AG09319 (cell line): ENCODE measurements at regions not wholly inside any gene's neighbourhood (a gene's known extent, or its start where the extent isn't known, plus 50 kb on each side); places are given as distances from the start of the nearest gene placed in this dataset.

Experiments
- DNase-seq: peaks from one replicate; pipeline ENCODE4 v3.0.0-alpha.2; 2010; ENCODE audit warnings: low read depth; ENCODE audit errors: extremely low read depth
- TF ChIP-seq, protein P1 (sequence below): IDR thresholded peaks from 2 replicates; pipeline ENCODE4 v1.5.1; 2011; ENCODE audit warnings: low read depth, mild to moderate bottlenecking, inconsistent platforms, low read length, moderate library complexity

DNA sequence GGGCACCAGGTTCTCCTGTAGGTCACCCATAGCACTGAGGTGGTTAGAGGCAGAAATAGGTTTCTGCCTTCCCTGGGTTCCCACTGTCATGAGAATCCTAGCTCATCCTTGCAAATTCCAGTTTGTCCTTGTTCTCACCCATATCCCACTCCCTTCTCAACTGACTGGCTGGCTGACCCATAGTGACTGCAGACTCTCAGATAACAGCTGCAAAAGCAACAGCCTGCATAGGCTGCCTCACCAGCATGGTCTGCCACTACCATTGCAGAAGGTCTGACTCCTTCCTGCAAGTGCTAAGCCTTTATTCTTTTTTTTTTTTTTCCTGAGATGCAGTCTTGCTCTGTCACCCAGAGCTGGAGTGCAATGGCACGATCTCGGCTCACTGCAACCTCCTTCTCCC lies 194.0 kb downstream of the SEMA6A start:
- TF ChIP-seq, protein P1, sequence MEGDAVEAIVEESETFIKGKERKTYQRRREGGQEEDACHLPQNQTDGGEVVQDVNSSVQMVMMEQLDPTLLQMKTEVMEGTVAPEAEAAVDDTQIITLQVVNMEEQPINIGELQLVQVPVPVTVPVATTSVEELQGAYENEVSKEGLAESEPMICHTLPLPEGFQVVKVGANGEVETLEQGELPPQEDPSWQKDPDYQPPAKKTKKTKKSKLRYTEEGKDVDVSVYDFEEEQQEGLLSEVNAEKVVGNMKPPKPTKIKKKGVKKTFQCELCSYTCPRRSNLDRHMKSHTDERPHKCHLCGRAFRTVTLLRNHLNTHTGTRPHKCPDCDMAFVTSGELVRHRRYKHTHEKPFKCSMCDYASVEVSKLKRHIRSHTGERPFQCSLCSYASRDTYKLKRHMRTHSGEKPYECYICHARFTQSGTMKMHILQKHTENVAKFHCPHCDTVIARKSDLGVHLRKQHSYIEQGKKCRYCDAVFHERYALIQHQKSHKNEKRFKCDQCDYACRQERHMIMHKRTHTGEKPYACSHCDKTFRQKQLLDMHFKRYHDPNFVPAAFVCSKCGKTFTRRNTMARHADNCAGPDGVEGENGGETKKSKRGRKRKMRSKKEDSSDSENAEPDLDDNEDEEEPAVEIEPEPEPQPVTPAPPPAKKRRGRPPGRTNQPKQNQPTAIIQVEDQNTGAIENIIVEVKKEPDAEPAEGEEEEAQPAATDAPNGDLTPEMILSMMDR, result no peak
- no peak for DNase-seq

DNA sequence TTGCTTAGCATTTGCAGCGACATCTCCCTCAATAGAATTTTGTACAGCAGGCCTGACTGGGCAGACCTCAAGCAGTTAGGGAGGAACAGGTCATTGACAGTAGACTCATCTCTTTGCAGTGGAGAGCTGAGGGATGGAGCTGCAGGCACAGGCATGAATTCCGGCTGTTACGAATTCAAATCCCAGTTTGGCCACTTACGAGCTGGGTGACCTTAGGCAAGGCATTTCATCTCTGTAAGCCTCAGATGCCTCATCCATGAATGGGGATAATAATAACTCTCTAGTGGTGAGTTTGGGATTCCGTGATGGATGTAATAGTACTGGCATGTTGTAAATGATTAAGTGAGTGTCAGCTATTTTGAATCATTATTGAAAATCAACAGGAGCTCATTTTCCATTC lies 195.3 kb downstream of the SEMA6A start:
- TF ChIP-seq, protein P1, result no peak
- DNase-seq, result no peak

DNA sequence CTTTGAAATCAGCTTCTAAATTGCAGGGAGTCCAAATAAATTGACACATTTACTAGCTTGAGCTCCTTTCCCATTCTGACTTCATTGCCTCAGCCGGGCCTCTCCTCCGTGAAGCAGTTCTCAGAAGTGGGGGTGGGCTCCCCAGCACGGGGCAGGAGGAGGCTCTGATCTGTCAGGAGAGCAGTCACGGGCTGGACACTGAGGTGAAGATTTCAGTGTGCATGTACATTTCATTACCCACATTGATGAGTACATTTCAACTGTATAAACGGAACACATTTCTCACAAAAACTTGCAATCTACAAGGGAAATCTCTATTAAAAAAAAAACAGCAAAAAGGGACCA lies 195.9 kb downstream of the SEMA6A start:
- DNase-seq, result no peak
- TF ChIP-seq, protein P1, result no peak

DNA sequence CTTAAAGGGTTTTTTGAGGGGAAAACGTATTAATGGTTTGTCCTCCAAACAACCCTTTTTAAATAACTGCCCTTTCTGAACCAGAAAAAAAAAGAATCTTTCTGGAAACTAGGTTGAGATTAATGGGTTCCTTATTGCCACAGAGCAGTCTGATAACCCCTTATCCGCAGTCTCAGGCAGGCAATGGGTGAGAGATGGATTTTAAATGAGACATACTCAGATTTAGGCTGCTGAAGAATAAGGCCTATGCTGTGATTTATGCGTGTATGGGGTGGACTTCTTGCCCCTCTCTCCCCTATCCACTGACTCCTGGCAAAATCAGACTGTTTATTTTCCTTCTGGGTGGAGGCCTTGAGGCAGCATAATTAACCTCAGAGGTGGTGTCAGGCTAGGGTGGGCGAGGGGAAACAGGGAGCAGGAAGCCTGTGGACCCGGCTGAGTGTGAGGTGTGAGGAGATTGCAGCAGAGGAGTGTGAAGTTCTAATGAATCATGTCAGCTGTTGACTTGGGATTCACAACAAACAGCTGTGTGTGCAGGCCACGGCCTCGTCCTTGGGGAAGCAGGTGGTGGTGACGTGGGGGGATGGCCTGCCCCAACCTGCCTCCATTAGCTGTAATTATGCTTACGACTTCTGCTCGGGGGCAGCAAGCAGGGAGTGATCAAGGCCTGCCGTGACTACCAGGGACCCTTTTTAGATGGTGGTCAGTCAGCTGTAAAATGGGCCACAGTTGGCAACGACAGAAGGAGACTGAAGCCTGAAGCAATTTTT lies 196.4 kb downstream of the SEMA6A start:
- no peak for DNase-seq
- TF ChIP-seq, protein P1, result no peak

DNA sequence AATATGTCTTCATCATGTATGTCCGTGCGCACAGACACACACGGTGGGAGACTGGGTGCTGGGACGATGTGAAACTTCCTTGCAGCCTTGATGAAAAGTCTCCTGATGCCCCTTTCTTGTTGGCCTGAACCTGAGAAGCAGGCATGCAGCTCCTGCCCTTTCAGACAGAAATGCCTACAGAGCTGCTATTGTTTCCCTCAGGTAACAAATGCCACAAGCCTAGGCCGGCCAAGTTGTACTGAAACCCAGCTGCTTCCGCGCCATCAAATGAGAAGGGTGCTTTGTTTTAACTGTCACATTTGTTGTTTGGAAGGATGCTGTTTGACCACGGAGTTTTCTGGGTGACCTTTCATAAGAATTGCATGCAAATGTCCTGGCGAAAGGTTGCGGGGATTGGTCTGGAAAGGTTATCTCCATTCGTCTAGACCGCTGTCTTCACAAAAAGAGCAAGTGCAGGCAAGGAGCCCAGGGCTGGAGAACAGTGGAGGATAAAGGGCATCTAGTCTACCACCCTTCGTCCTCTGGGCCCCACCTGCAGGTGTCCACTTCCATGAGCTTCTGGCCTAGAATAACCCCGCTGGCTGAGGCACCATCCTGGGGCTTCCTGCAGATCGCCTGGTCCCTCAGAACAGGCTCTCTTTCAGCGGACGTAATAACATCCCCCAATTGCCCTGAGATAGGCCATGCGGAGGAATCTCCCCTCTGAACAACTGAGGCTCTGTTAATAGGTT lies 197.2 kb downstream of the SEMA6A start:
- DNase-seq, result no peak
- TF ChIP-seq, protein P1, result no peak

DNA sequence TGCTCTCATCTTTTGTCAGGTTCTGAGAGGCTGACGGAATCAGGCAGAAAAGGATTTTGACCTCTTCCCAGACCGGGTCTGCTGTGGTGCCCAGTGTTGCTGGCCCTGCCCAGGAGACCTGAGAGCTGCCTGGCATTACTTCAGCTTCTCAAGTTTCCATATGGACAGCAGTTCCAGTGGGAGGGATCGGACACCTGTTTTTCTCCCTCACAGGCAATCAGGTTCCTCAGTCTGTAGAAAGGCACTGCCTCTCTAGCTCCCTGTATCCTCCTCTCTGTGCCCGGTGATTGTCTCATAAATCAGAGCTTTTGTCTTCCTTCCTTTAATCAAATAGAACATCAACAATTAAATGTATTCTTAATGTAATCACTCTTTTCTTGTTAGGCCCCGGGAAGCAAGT lies 198.7 kb downstream of the SEMA6A start:
- TF ChIP-seq, protein P1, result no peak
- no peak for DNase-seq

DNA sequence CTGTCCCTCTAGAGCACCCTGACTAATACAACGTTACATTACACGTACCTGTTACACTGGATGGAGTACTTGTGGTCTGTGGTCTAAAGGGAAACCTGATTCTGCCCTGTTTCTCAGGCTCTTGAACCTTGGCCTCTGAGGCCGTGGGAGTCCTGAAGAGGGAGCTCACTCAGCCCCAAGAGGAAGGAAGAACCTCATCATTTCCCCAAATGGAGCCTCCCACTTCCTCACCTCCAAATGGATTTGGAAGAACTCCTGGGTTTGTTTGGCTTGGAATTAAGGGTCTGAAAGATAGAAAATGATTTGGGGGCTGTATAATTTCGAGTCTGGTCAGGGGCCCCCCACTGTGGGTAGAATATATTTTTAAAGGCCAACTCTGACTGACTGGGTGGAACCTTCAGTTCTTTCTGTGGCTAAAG lies 200.2 kb downstream of the SEMA6A start:
- TF ChIP-seq, protein P1, result no peak
- DNase-seq, result no peak
